Motor neuron (in vitro differentiated cells): ENCODE measurements at regions not wholly inside any gene's neighbourhood (a gene's known extent, or its start where the extent isn't known, plus 50 kb on each side); places are given as distances from the start of the nearest gene placed in this dataset.
A peak's percentile ranks its signal among the peaks of the same experiment; 100 is the strongest.

Source experiments
- ATAC-seq, 8 experiments: fragments of 200-7000 bp; cut with Tn5 transposase; replicated peaks in 6 of 8; 2 replicates each; pipeline ENCODE4 v1.8.0; 2021; ENCODE audit warnings: mild to moderate bottlenecking in 8 of 8, moderate library complexity in 8 of 8
- H3K27ac ChIP-seq, 2 donors: fragments of 250-450 bp; sonication (Bioruptor Pico); 2 replicates each; pipeline ENCODE4 v1.9.0; 2021; ENCODE audit warnings: antibody characterized with exemption in 2 of 2, mild to moderate bottlenecking in 2 of 2, moderate library complexity in 1 of 2
- H3K4me1 ChIP-seq, 2 donors: fragments of 250-450 bp; sonication (Bioruptor Pico); replicated peaks in 1 of 2; 2 replicates each; pipeline ENCODE4 v1.6.1; 2021; ENCODE audit warnings: antibody characterized with exemption in 2 of 2, mild to moderate bottlenecking in 2 of 2, moderate library complexity in 1 of 2
- H3K4me3 ChIP-seq, 5 donors: fragments of 250-450 bp; sonication (Bioruptor Pico); 2 replicates each; pipeline ENCODE4 v1.9.0; 2021; ENCODE audit warnings: antibody characterized with exemption in 5 of 5, mild to moderate bottlenecking in 5 of 5, moderate library complexity in 4 of 5
- WGBS, 10 experiments: fragments of 450-650 bp; shearing (Covaris generic); methylation state at CpG; one replicate each; pipeline ENCODE4 v1.0.0; 2022; 5-methylcytosine and 5-hydroxymethylcytosine counted together
- in situ Hi-C, 9 experiments: fragments of 400-800 bp; cut with MboI; loops; one replicate each; pipeline ENCODE4 v1.15.0; 2021; ENCODE audit warnings: low sequenced_read_pairs in 9 of 9, low pct_unique_long_range_greater_than_20kb in 2 of 9; ENCODE audit not compliant: unreplicated experiment in 9 of 9

DNA sequence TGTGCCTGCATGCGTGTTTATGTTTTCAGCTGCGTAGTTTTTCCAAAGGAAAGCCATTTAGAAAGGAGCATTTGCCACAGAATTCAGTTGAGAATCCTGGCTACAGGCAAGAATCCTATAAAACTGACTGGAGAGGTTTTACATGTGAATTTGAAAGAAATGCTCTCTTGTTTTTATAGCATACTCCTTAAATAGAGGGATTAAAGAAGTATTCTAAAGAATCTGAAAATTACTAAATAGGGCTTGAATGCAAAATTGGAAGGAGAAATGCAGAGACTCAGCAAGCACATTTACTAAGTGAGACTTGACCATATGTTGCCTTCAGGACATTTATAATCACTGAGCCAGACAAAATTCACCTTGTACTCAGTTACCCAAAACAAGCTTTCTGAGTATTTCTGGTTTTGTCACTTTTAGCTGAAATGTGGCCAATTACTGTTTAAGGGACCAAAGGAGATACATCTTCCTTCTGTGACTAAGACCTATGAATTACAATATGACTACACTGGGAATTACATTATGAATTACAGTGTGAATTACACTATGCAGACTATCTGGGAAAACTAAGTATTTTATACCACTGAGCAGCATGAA lies 107.4 kb upstream of the ASCC3 start:
- in situ Hi-C loops, result no loop called here
- 0 to 93% (median 67%) methylated on average over 1 to 2 of the region's 2 CpGs; no CpG with 5 or more reads in 3 of the 10 experiments for WGBS, 10 experiments

DNA sequence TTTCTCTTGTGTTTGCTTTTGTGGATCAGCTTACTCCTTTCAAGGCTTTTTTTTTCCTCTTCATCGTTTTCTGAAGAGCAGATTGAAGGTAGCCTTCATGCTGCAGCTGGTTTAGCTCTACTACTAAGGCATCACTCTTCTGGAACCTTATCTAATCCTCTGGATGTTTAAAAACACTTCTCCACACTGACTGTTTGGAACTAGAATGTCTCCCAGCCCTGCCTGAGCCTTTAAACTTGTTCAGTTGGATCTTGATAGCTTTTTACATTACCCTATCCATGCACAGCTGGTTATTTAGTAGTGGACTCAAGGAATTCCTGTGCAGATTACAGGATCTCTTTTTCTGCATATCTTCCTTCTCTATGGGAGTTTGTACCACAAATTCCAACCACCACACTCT lies 108.9 kb upstream of the ASCC3 start:
- in situ Hi-C loops, result no loop called here
- 0 to 80% (median 69%) methylated on average over 1 of the region's 1 CpG; no CpG with 5 or more reads in 4 of the 10 experiments for WGBS, 10 experiments
- no peak for ATAC-seq
- no peaks in the 10 kb centered on the region for H3K4me1 ChIP-seq
- no peak overlapping the region for H3K27ac ChIP-seq
- H3K4me3 ChIP-seq, result no peak overlapping the region

More for the DNA sequence above, 107.4 kb upstream of the ASCC3 start:
- Histone ChIP-seq H3K4me1 (no peaks in the 10 kb centered on the region), H3K27ac (no peak overlapping the region), H3K4me3 (no peak overlapping the region)
- peak in 1 of 8 experiments; percentile 32 for ATAC-seq

DNA sequence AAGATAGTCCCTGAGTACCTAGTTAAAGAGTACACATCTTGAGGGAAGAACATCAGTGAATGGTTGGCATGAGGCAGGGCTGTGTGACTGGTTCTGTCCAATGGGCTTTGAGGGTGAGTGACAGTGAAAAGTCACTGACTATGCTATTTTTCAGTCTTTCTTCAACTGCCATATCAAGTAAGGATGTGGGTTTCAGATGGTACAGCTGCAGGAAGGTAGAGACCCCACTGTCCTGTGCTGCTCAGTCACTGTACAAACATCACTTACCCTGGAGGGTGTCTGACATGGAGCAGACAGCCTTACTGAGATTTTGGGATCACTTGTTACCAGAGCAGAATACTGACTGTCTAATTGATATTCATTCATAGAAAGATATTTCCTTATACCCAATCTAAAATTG lies 115.3 kb upstream of the ASCC3 start:
- Histone ChIP-seq H3K4me1 (no peaks in the 10 kb centered on the region), H3K4me3 (no peak overlapping the region), H3K27ac (no peak overlapping the region)
- in situ Hi-C loops, result no loop called here
- ATAC-seq, result no peak

DNA sequence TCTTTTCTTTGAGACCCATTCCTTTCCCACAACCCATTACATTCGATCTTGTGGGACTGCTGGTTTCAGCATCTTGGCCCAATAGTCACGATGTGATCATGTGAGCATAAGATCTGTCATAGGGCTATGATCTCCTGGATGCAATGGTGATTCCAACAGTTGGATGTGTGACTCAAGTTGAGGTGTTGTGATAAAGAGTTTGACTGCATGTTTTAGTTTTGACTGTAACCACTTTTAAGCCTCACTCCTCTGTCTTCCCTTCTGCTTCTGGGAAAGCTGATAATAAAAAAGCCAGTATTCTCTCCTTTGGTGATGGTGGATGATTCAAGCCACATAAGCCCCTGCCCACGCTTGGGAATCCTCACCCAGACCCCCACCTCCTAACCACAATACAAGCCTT lies 117.0 kb upstream of the ASCC3 start:
- Histone ChIP-seq H3K4me1 (no peaks in the 10 kb centered on the region), H3K4me3 (no peak overlapping the region), H3K27ac (no peak overlapping the region)
- 8 to 90% (median 38%) methylated on average over 2 to 3 of the region's 3 CpGs; no CpG with 5 or more reads in 3 of the 10 experiments for WGBS, 10 experiments
- in situ Hi-C loops, result no loop called here
- no peak for ATAC-seq

DNA sequence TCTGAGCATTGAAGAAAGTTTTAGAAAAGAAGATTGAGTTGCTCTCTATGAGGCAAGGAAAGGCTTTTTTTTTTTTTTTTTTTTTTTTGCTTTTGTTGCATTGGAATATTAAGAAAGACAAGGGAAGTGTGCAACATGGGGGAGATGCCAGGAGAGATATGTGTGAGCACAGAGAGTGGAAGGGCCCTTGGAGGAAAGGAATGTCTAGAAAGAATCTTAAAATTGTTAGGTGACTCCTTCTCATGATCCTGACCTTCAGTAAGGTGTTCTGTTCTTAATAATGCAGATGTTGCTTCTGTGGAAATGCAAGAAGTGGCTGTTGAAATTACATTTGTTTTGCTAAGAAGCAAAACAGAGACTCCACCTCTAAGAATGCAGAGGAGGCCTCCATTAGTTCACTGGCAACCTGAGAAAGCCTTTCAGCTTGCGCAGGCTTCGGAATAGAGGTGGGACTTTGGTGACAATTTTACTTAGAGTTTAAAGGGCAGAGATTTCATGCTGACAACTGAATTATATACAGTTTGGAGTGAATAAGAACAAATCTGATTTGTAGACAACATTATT lies 118.0 kb upstream of the ASCC3 start:
- in situ Hi-C loops, result no loop called here
- Histone ChIP-seq H3K4me1 (no peaks in the 10 kb centered on the region), H3K27ac (no peak overlapping the region), H3K4me3 (no peak overlapping the region)
- no peak for ATAC-seq
- 38 to 100% (median 67%) methylated on average over 1 to 2 of the region's 2 CpGs; no CpG with 5 or more reads in 3 of the 10 experiments for whole genome bisulfite sequencing, 10 experiments

DNA sequence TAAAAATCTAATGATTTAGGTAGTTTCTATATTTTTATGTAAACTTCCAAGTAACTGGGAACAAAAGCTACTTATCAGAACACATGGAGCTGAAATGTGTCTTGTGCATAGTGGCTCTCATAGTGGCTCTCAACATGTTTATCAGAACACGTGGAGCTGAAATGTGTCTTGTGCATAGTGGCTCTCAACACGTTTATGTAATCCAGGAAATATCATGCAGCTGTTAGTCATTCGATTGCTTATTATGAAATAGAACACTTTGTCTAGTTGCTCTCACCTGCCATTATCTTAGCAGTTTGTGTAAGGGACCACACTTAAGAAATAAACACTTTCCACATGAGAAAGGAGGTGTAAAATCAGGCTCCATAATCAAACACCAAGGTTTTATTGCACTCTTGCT lies 119.2 kb upstream of the ASCC3 start:
- no peak for ATAC-seq
- 21 to 100% (median 79%) methylated on average over 1 to 3 of the region's 3 CpGs; no CpG with 5 or more reads in 1 of the 10 experiments for WGBS, 10 experiments
- Histone ChIP-seq H3K4me1 (no peaks in the 10 kb centered on the region), H3K27ac (no peak overlapping the region), H3K4me3 (no peak overlapping the region)
- in situ Hi-C loops, result no loop called here

DNA sequence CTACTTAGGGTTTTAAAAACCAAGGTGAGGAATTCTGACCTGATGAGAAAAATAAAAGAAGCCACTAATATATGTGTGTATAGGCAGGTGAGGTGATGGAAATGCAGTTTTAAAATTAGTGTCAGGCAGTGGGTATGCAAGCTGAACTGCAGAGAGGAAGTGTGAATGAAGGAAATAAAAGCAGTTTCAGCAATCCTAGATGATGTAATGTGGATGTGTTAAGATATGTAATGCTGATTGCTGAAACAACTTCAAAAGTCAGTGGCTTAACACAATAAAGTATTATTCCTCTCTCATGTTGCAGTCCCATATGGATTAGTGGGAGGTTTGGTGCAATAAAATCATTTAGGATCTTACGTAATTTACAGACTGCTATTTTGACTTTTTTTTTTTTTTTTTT lies 119.9 kb upstream of the ASCC3 start:
- in situ Hi-C loops, result no loop called here
- 43 to 100% (median 83%) methylated on average over 1 of the region's 1 CpG; no CpG with 5 or more reads in 3 of the 10 experiments for WGBS, 10 experiments
- ATAC-seq, result no peak
- Histone ChIP-seq H3K27ac (no peak overlapping the region), H3K4me1 (no peaks in the 10 kb centered on the region), H3K4me3 (no peak overlapping the region)

DNA sequence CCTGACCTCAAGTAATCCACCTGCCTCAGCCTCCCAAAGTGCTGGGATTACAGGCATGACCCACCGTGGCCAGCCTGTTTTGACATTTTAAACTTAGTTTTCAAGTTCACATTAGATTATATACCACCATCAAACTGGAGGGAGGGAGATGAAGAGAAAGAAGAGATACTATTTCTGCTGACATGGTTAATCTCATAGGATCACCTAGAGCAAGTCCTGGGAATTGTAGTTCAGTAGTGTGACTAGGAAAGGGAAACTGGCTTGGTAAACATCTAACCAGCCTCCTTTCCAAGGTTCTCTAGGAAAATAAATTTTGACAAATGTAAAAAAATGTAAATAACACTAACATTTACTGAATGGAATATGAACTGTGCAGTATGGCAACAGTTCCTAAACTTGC lies 120.5 kb upstream of the ASCC3 start:
- ATAC-seq, result no peak
- Histone ChIP-seq H3K4me1 (no peaks in the 10 kb centered on the region), H3K27ac (no peak overlapping the region), H3K4me3 (no peak overlapping the region)
- 13 to 86% (median 78%) methylated on average over 1 of the region's 1 CpG; no CpG with 5 or more reads in 5 of the 10 experiments for WGBS, 10 experiments
- in situ Hi-C loops, result no loop called here

DNA sequence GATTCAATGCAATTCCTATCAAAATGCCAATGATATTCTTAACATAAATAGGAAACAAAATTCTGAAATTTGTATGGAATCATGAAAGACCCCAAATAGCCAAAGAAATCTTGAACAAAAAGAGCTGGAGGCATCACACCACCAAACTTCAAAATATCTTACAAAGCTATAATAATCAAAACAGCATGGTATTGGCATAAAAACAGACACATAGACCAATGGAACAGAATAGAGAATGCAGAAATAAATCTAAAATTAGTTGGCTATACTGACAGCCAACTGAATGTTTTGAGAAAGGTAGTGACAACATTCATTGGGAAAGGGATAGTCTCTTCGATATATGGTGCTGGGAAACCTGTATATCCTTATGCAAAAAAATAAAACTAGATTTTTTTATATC lies 121.9 kb upstream of the ASCC3 start:
- no peak overlapping the region for H3K27ac ChIP-seq
- WGBS, 10 experiments, result 0 to 90% (median 60%) methylated on average over 1 of the region's 1 CpG; no CpG with 5 or more reads in 1 of the 10 experiments
- no peak overlapping the region for H3K4me3 ChIP-seq
- no peaks in the 10 kb centered on the region for H3K4me1 ChIP-seq
- ATAC-seq, result no peak
- in situ Hi-C loops, result no loop called here

DNA sequence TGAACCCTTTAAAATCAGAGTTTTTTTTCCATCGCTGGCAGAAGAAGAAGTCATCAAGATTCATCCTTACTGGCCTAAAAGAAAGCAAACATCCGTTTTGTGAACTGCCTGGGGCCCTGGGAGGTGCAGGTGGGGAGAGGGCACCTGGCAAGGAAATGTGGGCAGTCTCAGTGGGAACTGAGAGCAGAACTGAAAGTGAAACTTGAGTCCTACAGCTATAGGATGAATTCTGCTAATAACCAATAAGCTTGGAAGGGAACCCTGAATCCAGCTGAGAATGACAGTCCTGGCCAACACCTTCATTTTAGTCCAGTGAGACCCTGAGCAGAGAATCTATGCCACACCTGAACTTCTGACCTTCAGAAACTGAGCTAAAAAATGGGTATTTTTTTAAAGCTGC lies 130.1 kb upstream of the ASCC3 start:
- ATAC-seq, result no peak
- 0 to 94% (median 67%) methylated on average over 1 to 2 of the region's 2 CpGs; no CpG with 5 or more reads in 2 of the 10 experiments for WGBS, 10 experiments
- in situ Hi-C loops, result no loop called here
- H3K4me3 ChIP-seq, result no peak overlapping the region
- no peak overlapping the region for H3K27ac ChIP-seq
- H3K4me1 ChIP-seq, result no peaks in the 10 kb centered on the region

DNA sequence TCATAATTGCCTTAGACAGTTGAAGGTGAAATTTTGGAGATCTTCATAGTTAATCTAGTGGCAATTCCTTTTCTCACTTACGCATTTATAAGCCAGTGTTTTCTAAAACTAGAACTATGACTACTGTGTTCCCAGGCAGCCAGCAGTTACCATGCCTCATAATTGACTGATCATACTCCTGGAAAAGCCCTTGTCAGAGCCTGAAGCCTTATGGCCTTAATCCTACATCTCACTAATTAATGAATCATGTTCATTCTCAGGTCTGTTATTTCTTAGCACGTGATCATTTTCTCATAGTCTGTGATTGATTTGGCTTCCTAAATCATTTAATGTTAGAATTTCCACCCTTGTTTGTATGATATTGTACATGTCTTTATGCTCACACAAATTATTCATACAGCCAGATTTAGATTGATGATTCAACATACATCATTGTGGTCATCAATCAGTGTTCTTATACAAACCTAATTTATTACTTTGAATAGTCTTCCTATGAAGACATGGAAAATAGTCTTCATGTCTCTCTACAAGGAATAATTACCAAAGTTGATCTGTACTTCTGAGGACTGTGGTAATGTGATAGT lies 132.6 kb upstream of the ASCC3 start:
- ATAC-seq, result peak in 2 of 8 experiments; percentile 39 to 52
- Histone ChIP-seq H3K27ac (no peak overlapping the region), H3K4me1 (no peaks in the 10 kb centered on the region), H3K4me3 (no peak overlapping the region)
- WGBS, 10 experiments, result 31 to 100% (median 82%) methylated on average over 1 to 2 of the region's 2 CpGs; no CpG with 5 or more reads in 1 of the 10 experiments
- in situ Hi-C loops, result no loop called here

DNA sequence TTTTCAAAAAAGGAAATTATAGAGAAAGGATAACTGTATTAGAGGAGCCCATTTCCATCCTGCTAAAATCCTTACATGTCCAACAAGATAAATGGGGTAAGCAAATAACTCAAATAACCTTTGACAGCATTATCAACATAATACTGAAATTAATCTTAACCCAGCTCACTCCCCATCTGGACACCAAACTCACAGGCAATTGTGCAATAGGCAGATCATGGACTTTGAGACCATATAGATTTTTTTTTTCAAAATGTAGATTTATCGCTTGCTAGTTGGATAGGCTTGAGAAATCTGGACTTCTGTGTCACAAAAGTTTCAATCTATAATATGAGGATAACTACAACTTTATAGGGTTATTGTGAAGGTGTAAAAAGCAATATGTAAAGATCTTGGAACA lies 134.4 kb upstream of the ASCC3 start:
- in situ Hi-C loops, result no loop called here
- ATAC-seq, result no peak
- WGBS, 10 experiments, result 67 to 100% (median 100%) methylated on average over 1 of the region's 1 CpG; no CpG with 5 or more reads in 4 of the 10 experiments
- H3K27ac ChIP-seq, result no peak overlapping the region
- H3K4me1 ChIP-seq, result no peaks in the 10 kb centered on the region
- H3K4me3 ChIP-seq, result no peak overlapping the region

DNA sequence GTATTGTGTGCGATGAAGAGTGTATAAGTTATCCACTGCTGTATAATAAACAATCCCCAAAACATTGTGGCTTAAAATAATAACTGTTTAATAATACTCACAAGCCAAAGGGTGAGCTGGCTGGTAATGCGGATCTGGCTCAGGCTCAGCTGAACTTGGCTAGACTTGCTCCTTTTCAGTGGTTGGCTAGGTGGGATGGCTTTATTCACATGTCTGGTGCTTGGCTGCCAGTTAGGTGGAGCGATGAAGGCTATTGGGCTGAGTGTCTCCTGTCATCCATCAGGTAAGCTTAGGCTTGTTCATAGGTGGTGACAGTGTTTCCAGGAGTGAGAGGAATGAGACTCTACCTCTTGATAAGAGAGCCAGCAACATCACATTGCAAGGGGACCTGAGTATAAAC lies 135.0 kb upstream of the ASCC3 start:
- in situ Hi-C loops, result no loop called here
- WGBS, 10 experiments, result 38 to 100% (median 83%) methylated on average over 1 to 3 of the region's 3 CpGs; no CpG with 5 or more reads in 3 of the 10 experiments

DNA sequence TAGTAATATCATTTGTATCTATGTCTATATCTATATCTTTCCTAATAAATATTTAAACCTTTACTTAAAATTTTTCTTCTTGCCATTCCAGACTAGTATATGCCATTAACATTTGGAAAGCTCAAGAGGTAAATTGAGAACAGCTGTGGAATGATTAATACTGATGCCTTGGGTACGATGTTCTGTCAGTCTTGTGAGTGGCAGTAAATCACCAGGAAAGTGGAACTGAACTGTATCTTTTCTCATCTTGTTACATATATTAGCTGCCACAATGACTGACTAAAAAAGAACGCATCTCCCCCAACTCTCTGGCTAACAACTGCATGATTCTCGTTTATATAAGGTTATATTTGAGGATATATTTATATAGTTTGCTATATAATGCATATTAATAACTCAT lies 137.0 kb upstream of the ASCC3 start:
- H3K4me3 ChIP-seq, result no peak overlapping the region
- ATAC-seq, result no peak
- H3K27ac ChIP-seq, result no peak overlapping the region
- in situ Hi-C loops, result no loop called here
- WGBS, 10 experiments, result 0 to 96% (median 55%) methylated on average over 1 to 3 of the region's 3 CpGs
- no peaks in the 10 kb centered on the region for H3K4me1 ChIP-seq

More for the DNA sequence above, 135.0 kb upstream of the ASCC3 start:
- Histone ChIP-seq H3K27ac (no peak overlapping the region), H3K4me1 (no peaks in the 10 kb centered on the region), H3K4me3 (no peak overlapping the region)
- no peak for ATAC-seq
